Neural progenitor cell (in vitro differentiated cells): ENCODE measurements at regions not wholly inside any gene's neighbourhood (a gene's known extent, or its start where the extent isn't known, plus 50 kb on each side); places are given as distances from the start of the nearest gene placed in this dataset.

ENCODE experiments used
- DNase-seq: peaks from one replicate; pipeline ENCODE4 v3.0.0-alpha.2; 2016; ENCODE audit warnings: low spot score
- H2AFZ ChIP-seq: fragments of 200-600 bp; sonication (generic); replicated peaks from 2 replicates; pipeline ENCODE4 v1.6.1; 2016; ENCODE audit warnings: antibody characterized with exemption
- H3F3A ChIP-seq: fragments of 200-600 bp; sonication (generic); 2 replicates; pipeline ENCODE4 v1.6.1; 2016; ENCODE audit warnings: antibody characterized with exemption, low read depth
- H3K27ac ChIP-seq: fragments of 200-600 bp; sonication (generic); 2 replicates; pipeline ENCODE4 v1.5.1; 2016; ENCODE audit warnings: mild to moderate bottlenecking
- H3K27me3 ChIP-seq: fragments of 200-600 bp; sonication (generic); 2 replicates; pipeline ENCODE4 v1.6.1; 2016; ENCODE audit warnings: mild to moderate bottlenecking, moderate library complexity
- H3K36me3 ChIP-seq: fragments of 200-600 bp; sonication (generic); 2 replicates; pipeline ENCODE4 v1.5.1; 2016
- H3K4me1 ChIP-seq: fragments of 200-600 bp; sonication (generic); 2 replicates; pipeline ENCODE4 v1.6.1; 2016; ENCODE audit warnings: mixed run types
- H3K4me2 ChIP-seq: fragments of 200-600 bp; sonication (generic); 2 replicates; pipeline ENCODE4 v1.6.1; 2016
- H3K4me3 ChIP-seq: fragments of 200-600 bp; sonication (generic); 2 replicates; pipeline ENCODE4 v1.5.1; 2016
- H3K79me2 ChIP-seq: fragments of 200-600 bp; sonication (generic); 2 replicates; pipeline ENCODE4 v1.6.1; 2016; ENCODE audit warnings: low read depth
- H3K9ac ChIP-seq: fragments of 200-600 bp; sonication (generic); 2 replicates; pipeline ENCODE4 v1.6.1; 2016
- H3K9me3 ChIP-seq: fragments of 200-600 bp; sonication (generic); 2 replicates; pipeline ENCODE4 v1.5.1; 2016; ENCODE audit warnings: low read depth
- H4K20me1 ChIP-seq: fragments of 200-600 bp; sonication (generic); 2 replicates; pipeline ENCODE4 v1.6.1; 2016; ENCODE audit warnings: low read depth
- H3K27ac Mint-ChIP-seq: 3 replicates; pipeline ENCODE4 v1.8.0; 2021; ENCODE audit warnings: mixed read lengths
- H3K27me3 Mint-ChIP-seq: 2 replicates; pipeline ENCODE4 v1.8.0; 2022; ENCODE audit warnings: low read depth, mild to moderate bottlenecking, inconsistent platforms, moderate library complexity, mixed read lengths; ENCODE audit not compliant: insufficient read depth
- H3K36me3 Mint-ChIP-seq: 3 replicates; pipeline ENCODE4 v1.8.0; 2021; ENCODE audit warnings: mixed read lengths
- H3K4me1 Mint-ChIP-seq: 3 replicates; pipeline ENCODE4 v1.8.0; 2021; ENCODE audit warnings: mixed read lengths
- H3K4me3 Mint-ChIP-seq: 3 replicates; pipeline ENCODE4 v1.8.0; 2021; ENCODE audit warnings: mild to moderate bottlenecking, moderate library complexity, mixed read lengths
- H3K9me3 Mint-ChIP-seq: 3 replicates; pipeline ENCODE4 v1.8.0; 2020; ENCODE audit warnings: mixed read lengths
- EZH2 ChIP-seq: fragments of 200-600 bp; sonication (generic); IDR thresholded peaks from 2 replicates; pipeline ENCODE4 v1.6.1; 2017; ENCODE audit warnings: antibody characterized with exemption, mild to moderate bottlenecking, moderate library complexity
- EZH2phosphoT487 ChIP-seq: fragments of 200-600 bp; sonication (generic); IDR thresholded peaks from 2 replicates; pipeline ENCODE4 v1.6.1; 2017; ENCODE audit warnings: antibody characterized with exemption
- TF ChIP-seq, protein P1 (sequence below): fragments of 200-600 bp; sonication (generic); IDR thresholded peaks from 2 replicates; pipeline ENCODE4 v1.5.1; 2017; ENCODE audit warnings: antibody characterized with exemption, mild to moderate bottlenecking

DNA sequence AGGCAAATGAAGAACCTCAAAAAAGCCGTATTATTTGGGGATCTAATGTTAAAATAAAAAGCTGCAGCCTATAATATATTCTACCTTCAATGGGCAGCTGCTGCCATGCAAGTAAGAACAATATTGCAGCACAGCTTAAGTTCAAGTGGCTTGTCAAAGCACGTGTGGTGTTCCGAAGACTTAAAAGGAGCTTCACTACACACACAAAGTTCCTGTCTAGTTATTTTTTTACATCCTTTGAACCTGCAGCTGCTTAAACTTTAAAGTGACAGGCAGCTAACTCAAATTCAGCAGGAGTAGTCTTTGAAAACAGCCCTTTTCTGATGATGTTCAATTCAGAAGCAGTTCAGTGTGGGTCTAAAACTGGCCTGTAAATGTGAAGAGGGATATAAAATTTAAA lies 85.8 kb upstream of the XIRP2 start:
- Histone ChIP-seq H3K4me2 (no peak overlapping the region), H3K27ac (no peak overlapping the region), H3F3A (no peaks in the 10 kb centered on the region), H4K20me1 (no peaks in the 10 kb centered on the region), H3K9me3 (no peaks in the 10 kb centered on the region), H3K4me3 (no peak overlapping the region), H3K27me3 (no peaks in the 10 kb centered on the region), H2AFZ (no peak overlapping the region), H3K36me3 (no peaks in the 10 kb centered on the region), H3K9ac (no peak overlapping the region), H3K4me1 (no peaks in the 10 kb centered on the region), H3K79me2 (no peaks in the 10 kb centered on the region)
- no peaks in the 10 kb centered on the region for H3K9me3 Mint-ChIP-seq
- no peak for DNase-seq
- peaks cover 10% of the 10 kb centered on the region for H3K4me1 Mint-ChIP-seq
- H3K27ac Mint-ChIP-seq: no peak overlapping the region
- no peak overlapping the region for H3K4me3 Mint-ChIP-seq
- no peak for TF ChIP-seq EZH2
- TF ChIP-seq, protein P1, sequence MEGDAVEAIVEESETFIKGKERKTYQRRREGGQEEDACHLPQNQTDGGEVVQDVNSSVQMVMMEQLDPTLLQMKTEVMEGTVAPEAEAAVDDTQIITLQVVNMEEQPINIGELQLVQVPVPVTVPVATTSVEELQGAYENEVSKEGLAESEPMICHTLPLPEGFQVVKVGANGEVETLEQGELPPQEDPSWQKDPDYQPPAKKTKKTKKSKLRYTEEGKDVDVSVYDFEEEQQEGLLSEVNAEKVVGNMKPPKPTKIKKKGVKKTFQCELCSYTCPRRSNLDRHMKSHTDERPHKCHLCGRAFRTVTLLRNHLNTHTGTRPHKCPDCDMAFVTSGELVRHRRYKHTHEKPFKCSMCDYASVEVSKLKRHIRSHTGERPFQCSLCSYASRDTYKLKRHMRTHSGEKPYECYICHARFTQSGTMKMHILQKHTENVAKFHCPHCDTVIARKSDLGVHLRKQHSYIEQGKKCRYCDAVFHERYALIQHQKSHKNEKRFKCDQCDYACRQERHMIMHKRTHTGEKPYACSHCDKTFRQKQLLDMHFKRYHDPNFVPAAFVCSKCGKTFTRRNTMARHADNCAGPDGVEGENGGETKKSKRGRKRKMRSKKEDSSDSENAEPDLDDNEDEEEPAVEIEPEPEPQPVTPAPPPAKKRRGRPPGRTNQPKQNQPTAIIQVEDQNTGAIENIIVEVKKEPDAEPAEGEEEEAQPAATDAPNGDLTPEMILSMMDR: no peak
- no peak for TF ChIP-seq EZH2phosphoT487
- H3K36me3 Mint-ChIP-seq: no peaks in the 10 kb centered on the region
- no peaks in the 10 kb centered on the region for H3K27me3 Mint-ChIP-seq

DNA sequence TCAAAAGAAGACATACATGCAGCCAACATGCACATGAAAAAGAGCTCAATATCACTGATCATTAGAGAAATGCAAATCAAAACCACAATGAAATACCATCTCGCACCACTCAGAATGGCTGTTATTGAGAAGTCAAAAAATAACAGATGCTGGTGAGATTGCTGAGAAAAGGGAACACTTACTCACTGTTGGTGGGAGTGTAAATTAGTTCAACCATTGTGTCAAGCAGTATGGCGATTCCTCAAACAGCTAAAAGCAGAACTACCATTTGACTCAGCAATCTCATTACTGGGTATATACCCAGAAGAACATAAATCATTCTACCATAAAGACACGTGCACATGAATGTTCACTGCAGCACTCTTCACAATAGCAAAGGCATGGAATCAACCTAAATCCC lies 95.5 kb upstream of the XIRP2 start:
- Histone ChIP-seq H3K9ac (no peak overlapping the region), H3K27me3 (no peaks in the 10 kb centered on the region), H4K20me1 (no peaks in the 10 kb centered on the region), H3F3A (no peaks in the 10 kb centered on the region), H3K27ac (no peak overlapping the region), H3K4me2 (no peak overlapping the region), H3K36me3 (no peaks in the 10 kb centered on the region), H3K4me3 (no peak overlapping the region), H2AFZ (no peak overlapping the region), H3K9me3 (peaks cover 7% of the 10 kb centered on the region), H3K4me1 (no peaks in the 10 kb centered on the region), H3K79me2 (no peaks in the 10 kb centered on the region)
- DNase-seq: no peak
- H3K9me3 Mint-ChIP-seq: peaks cover 2% of the 10 kb centered on the region
- TF ChIP-seq, protein P1: no peak
- TF ChIP-seq EZH2 (no peak), EZH2phosphoT487 (no peak)
- no peak overlapping the region for H3K4me3 Mint-ChIP-seq
- H3K27ac Mint-ChIP-seq: no peak overlapping the region
- no peaks in the 10 kb centered on the region for H3K36me3 Mint-ChIP-seq
- H3K27me3 Mint-ChIP-seq: no peaks in the 10 kb centered on the region
- peaks cover 3% of the 10 kb centered on the region for H3K4me1 Mint-ChIP-seq

DNA sequence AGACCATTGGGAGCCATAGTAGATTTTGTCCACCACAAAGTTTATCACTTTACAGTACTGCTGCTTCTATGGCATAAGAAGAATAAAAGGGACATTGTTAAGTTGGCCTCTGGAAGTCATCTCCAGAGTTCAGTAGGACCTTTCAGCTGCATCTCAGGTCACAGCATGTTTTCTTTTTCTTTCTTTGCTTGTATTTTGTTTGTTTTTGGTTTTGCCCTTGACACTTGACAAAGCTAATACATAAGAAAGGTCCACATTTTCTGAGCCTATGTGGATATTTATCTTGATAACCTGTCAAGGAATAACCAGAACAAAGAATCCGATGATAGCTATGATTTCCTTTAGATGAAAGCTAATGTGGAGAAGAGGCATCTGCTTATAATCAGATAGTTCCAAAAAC lies 101.6 kb upstream of the XIRP2 start:
- H3K4me2 ChIP-seq: no peak overlapping the region
- Mint-ChIP-seq H3K27me3 (no peaks in the 10 kb centered on the region), H3K4me1 (peaks cover 5% of the 10 kb centered on the region), H3K9me3 (peaks cover 2% of the 10 kb centered on the region), H3K27ac (no peak overlapping the region), H3K4me3 (no peak overlapping the region), H3K36me3 (no peaks in the 10 kb centered on the region)
- H3F3A ChIP-seq: no peaks in the 10 kb centered on the region
- H3K4me1 ChIP-seq: no peaks in the 10 kb centered on the region
- H3K27ac ChIP-seq: no peak overlapping the region
- TF ChIP-seq EZH2phosphoT487 (no peak), EZH2 (no peak)
- TF ChIP-seq, protein P1: no peak
- no peaks in the 10 kb centered on the region for H3K9me3 ChIP-seq
- no peak overlapping the region for H3K4me3 ChIP-seq
- H3K27me3 ChIP-seq: no peaks in the 10 kb centered on the region
- no peak for DNase-seq
- no peaks in the 10 kb centered on the region for H4K20me1 ChIP-seq
- no peaks in the 10 kb centered on the region for H3K79me2 ChIP-seq
- no peak overlapping the region for H2AFZ ChIP-seq
- no peaks in the 10 kb centered on the region for H3K36me3 ChIP-seq
- no peak overlapping the region for H3K9ac ChIP-seq
